NCI-H2081 treated with DMSO at 0.1 percent for 48 hours (cell line): ENCODE measurements at regions not wholly inside any gene's neighbourhood (a gene's known extent, or its start where the extent isn't known, plus 50 kb on each side); places are given as distances from the start of the nearest gene placed in this dataset.

ENCODE experiments used
- DNase-seq: peaks from one replicate; lab custom pipeline; 2025; lab: John Stamatoyannopoulos, UW

GRCh38 chr9:17970277-17970676 is 391.4 kb downstream of the SH3GL2 start:
- no peak for DNase-seq

GRCh38 chr9:17978773-17979172 is 399.9 kb downstream of the SH3GL2 start:
- no peak for DNase-seq

DNA sequence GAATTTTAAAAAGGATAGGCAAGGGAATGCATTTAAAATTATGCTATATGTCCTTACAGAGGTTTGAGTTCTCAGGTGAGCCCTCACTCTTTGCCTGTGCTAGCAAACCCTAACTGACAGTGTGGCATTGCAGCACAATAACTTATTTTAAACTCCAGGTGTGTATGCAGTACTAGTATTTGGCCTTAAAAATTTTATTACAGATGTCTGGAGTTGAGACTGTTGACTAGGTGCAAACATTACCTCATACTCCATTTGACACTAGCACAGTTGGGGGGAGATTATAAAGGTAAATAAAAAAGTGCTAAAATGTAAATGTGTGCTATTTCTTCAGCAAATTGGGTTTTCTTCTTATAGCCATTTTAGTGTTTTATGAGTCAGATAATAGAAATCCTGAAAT is 407.7 kb downstream of the SH3GL2 start:
- DNase-seq, result no peak

DNA sequence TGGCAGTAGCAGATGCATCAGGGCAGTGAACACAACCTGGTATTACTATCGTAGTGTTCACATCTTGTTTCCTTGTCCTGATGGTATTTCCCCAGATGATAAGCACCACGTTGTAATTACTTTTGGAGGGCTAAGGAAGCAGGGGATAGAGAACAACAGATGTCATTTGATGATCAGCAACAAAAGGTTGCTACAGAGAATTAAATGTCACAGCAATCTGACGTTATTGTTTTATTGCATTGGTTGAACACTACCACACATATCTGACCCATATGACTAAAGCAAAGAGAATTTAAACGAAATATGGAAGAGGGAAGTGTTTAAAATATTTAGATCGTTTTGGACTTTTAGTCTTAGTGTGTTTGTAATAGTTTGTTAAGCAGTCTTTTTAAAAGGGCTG is 408.3 kb downstream of the SH3GL2 start:
- no peak for DNase-seq

- no peak for DNase-seq
Observed at GRCh38 chr9:17988489-17988888, 409.6 kb downstream of the SH3GL2 start.

DNA sequence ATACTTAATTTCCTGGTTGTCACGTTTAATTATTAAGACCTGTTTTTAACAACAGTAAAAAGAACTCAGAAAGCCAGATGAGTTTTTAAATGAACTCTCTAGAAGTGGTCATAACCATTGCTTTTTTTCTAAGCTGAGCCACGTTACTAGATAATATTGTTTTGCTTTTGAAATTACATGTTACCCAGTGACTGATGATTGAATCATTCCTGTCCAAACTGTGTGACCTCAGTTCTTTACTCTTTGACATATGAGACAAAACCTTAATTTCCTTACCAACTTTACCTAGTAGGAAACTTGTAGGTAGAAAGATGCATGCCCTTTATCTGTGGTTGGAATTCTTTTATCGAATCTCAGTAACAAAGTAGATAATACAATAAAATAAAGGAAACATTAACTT is 411.7 kb downstream of the SH3GL2 start:
- no peak for DNase-seq

- DNase-seq, result no peak
Observed at GRCh38 chr9:17993024-17993423, 414.2 kb downstream of the SH3GL2 start.

DNA sequence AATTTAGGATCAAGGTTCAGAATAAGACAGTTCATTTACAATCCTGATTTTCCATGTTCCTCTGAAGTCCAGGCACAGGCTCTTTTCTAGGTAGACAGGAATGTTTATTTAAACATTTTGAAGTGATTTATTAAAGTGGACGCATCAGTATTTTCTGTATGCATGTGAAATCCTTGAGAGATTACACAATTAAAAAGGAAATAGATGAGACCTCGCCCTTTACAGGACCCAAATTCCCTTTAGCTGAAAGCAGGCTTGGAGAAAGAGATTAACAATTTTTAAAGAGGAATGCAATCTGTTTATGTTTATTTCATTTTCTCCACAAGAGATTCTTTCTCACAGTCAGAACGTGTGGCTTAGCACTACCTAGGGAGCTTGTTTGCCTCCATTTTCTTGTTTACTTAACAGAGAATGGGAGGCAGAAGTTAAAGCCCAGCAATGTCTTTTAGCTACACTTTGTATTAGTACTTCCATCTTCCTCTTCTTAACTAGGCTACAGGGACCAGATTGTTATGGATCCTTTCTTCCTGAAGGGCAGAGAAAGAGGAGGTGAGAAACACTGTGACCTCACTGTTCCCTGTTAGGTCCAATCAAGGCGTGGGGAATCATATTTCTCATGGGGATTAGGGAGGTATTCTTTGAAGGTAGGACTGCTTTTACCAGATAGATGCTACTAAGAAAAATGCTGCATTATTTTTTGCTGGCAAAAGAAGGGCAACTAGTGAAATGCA is 416.0 kb downstream of the SH3GL2 start:
- DNase-seq, result no peak

GRCh38 chr9:17996728-17997127 is 417.9 kb downstream of the SH3GL2 start:
- no peak for DNase-seq

DNA sequence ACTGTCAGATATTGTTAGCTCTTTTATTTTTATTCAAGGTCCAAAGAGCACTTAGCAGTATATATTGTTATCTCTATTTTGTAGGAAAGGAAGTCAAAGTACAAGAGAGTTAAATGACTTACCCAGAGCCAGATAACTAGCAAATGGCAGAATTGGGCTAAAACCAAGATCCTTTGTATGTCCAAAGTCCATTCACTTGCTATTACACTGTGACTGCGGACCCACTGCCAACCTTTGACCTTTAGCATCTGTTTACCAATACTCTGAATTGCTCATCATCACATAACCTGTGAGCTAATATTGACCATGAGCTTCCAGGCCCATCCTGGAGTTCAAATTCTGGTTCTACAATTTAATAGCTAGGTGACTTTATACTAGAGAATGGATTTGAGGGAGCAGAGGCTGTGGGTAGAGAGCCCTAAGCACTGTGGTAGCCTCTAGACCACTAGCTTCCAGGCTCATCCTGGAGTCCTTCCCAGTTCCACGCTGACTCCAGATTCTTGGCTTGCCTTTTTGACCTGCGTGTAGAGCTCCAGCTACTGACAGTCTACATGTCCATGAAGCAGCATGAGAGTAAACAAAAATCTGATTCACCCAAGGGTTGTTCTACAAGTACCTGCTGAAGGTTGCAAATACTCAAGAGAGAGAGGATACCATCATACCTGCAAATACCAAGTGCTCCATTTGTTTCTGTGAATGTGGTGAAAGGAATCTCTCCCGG is 424.0 kb downstream of the SH3GL2 start:
- no peak for DNase-seq

DNA sequence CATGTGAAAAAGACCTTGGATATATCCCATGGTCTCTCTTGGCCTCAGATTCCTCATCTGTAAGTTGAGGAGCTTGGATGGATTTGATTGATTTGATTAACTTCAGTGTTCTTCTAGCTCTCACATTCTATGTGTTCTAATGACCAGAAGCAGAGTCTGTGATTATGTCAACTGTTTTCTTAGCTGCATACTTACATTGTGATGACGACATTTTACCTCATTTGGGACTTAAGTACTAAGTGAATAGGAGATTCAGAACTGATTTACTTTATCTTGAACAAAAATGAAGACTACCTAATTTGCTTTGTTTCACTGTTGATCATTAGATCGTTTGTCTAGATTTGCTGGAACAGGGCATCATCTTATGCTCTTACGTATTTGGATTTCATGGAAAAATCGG is 427.7 kb downstream of the SH3GL2 start:
- no peak for DNase-seq

DNA sequence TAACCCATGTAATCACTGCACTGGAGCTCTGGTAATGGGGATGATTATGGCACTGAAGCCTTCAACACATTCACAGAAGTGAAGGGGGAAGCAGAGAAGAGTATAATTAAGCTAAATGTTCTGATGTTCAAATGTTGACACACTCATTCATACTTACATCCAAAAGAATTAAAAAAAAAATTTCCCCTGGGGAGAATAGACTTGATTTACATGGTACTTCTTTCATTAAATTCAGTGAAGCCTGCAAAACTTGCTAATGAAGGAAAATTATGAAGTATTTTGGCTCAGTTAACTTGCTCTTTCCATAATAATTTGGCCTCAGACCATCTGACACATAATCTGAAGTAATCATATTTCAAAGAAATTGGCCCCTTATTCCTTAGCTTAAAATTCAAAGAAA is 428.8 kb downstream of the SH3GL2 start:
- DNase-seq, result peak; percentile 100

- DNase-seq, result no peak
Observed at GRCh38 chr9:18009902-18010301, 431.0 kb downstream of the SH3GL2 start.

- no peak for DNase-seq
Observed at GRCh38 chr9:18010492-18010891, 431.6 kb downstream of the SH3GL2 start.

DNA sequence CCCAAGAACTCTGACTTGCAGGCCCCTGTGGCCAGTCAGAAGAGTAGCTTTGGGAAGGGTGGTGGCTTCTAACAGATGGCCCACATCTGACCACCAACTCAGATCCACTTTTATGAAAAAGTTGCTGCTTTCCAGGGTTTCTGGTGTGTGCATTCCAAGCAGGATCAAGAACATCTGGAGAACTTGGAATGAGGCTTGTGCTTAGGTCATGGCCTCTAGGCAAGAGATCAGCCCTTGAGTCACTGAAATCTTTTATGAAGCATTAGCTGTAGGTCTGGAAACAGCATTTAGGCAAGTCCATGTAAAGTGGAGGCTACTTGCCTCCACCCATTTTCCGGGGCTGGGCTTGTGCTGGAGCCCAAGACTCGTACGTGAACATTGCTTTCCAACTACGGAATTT is 433.3 kb downstream of the SH3GL2 start:
- DNase-seq, result no peak

DNA sequence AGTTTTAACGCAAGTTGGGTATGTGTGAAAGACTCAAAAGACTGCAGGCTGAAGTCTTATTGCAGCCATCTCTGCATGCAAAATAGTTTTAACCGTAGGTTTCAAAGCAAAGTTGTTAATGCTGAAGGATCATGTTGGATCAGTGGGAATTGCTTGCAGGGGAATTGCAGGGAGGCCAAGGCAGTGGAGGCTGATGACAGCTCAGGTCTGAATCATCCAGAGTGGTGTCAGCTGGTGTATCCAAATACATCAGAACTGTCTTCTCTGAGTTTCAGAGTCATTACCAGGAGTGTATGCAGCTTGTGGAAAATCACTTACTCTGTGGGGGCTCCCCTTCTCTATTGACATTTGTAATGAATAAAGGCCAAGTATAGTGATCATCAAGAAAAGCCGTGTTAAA is 435.7 kb downstream of the SH3GL2 start:
- DNase-seq, result no peak

DNA sequence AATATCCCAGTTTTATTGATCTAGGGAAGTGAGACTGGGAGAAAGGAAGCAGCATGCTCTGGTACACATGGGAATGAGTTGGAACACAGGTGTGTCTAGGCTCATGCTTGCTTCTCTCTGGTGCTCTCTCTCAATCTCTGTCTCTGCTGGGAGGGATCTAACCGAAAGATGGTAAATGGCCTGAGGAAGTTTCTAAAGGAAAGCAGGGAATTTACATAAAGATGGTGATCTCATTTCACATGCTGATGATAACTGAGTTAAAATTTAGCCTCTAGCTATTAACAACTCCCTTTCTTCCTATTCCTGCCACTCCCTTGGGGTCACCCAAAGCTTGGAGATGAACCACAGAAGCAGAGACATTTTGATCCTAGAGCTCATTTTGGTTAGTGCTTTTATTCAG is 436.2 kb downstream of the SH3GL2 start:
- no peak for DNase-seq

GRCh38 chr9:18017136-18017535 is 438.3 kb downstream of the SH3GL2 start:
- DNase-seq, result no peak

GRCh38 chr9:18018221-18018620 is 439.4 kb downstream of the SH3GL2 start:
- no peak for DNase-seq

- DNase-seq, result no peak
Observed at GRCh38 chr9:18018661-18019060, 439.8 kb downstream of the SH3GL2 start.

- no peak for DNase-seq
Observed at GRCh38 chr9:18020121-18020745, 441.4 kb downstream of the SH3GL2 start.

- no peak for DNase-seq
Observed at GRCh38 chr9:18022642-18023041, 443.8 kb downstream of the SH3GL2 start.

DNA sequence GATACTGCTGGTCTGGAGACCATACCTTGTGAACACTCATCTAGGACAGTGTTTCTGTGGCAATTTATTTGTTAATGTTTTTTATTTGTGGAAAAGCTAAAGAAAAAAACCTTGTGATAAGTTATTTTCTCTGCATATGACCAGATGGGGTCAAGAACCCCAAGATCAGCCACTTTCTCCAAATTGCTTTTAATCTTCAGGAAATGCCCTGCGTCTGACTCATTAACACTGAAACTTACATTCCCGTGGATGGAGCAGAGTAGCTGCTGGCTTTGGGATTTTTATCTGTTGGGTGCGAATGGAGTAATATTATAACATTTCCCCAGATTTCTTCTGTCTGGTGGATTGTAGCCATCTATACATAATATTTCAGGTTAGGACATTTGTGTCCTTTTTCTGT is 444.5 kb downstream of the SH3GL2 start:
- no peak for DNase-seq
